ENCODE measurements at regions not wholly inside any gene's neighbourhood (a gene's known extent, or its start where the extent isn't known, plus 50 kb on each side); places are given as distances from the start of the nearest gene placed in this dataset.
A peak's percentile ranks its signal among the peaks of the same experiment; 100 is the strongest.

GRCh38 chr7:85456254-85456653 is 269.4 kb upstream of the SEMA3D start:
- no peak overlapping the region for H3K4me3 ChIP-seq (replicated peaks; ENCODE audit: low read depth, low read length)
- no peak for DNase-seq (ENCODE audit: low read depth)
- no peak for TF ChIP-seq CTCF (IDR thresholded peaks at IDR 0.05; ENCODE audit: low read length, missing control alignments)

GRCh38 chr7:85454904-85455303 is 268.0 kb upstream of the SEMA3D start:
- no peak overlapping the region for H3K4me3 ChIP-seq (replicated peaks; ENCODE audit: low read depth, low read length)
- TF ChIP-seq CTCF (IDR thresholded peaks at IDR 0.05; ENCODE audit: low read length, missing control alignments): no peak
- peak; percentile 76 for DNase-seq (ENCODE audit: low read depth)

- DNase-seq (ENCODE audit: low read depth): peak; percentile 16
- H3K4me3 ChIP-seq (replicated peaks; ENCODE audit: low read depth, low read length): no peak overlapping the region
- no peak for TF ChIP-seq CTCF (IDR thresholded peaks at IDR 0.05; ENCODE audit: low read length, missing control alignments)
These were observed 265.8 kb upstream of the SEMA3D start for GRCh38 chr7:85452674-85453073.

- TF ChIP-seq CTCF (IDR thresholded peaks at IDR 0.05; ENCODE audit: low read length, missing control alignments): no peak
- no peak for DNase-seq (ENCODE audit: low read depth)
These were observed 262.6 kb upstream of the SEMA3D start for GRCh38 chr7:85449478-85449877.

GRCh38 chr7:85447004-85447403 is 260.1 kb upstream of the SEMA3D start:
- DNase-seq (ENCODE audit: low read depth): no peak
- H3K4me3 ChIP-seq (replicated peaks; ENCODE audit: low read depth, low read length): no peak overlapping the region
- TF ChIP-seq CTCF (IDR thresholded peaks at IDR 0.05; ENCODE audit: low read length, missing control alignments): no peak

More at GRCh38 chr7:85449478-85449877, 262.6 kb upstream of the SEMA3D start:
- no peak overlapping the region for H3K4me3 ChIP-seq (replicated peaks; ENCODE audit: low read depth, low read length)

- H3K4me3 ChIP-seq (replicated peaks; ENCODE audit: low read depth, low read length): no peak overlapping the region
- DNase-seq (ENCODE audit: low read depth): peak; percentile 1
- TF ChIP-seq CTCF (IDR thresholded peaks at IDR 0.05; ENCODE audit: low read length, missing control alignments): no peak
These were observed 239.7 kb upstream of the SEMA3D start for GRCh38 chr7:85426487-85426960.

GRCh38 chr7:85424298-85424697 is 237.4 kb upstream of the SEMA3D start:
- no peak for DNase-seq (ENCODE audit: low read depth)
- no peak for TF ChIP-seq CTCF (IDR thresholded peaks at IDR 0.05; ENCODE audit: low read length, missing control alignments)

More at GRCh38 chr7:85424298-85424697, 237.4 kb upstream of the SEMA3D start:
- H3K4me3 ChIP-seq (replicated peaks; ENCODE audit: low read depth, low read length): no peak overlapping the region
